Stomach (tissue), 4 donors: ENCODE measurements at regions not wholly inside any gene's neighbourhood (a gene's known extent, or its start where the extent isn't known, plus 50 kb on each side); places are given as distances from the start of the nearest gene placed in this dataset.

ENCODE experiments used
- POLR2A ChIP-seq, 4 donors: fragments of 450-650 bp; IDR thresholded peaks; one replicate each; pipeline ENCODE4 v1.6.1; 2016; ENCODE audit warnings: antibody characterized with exemption in 4 of 4, control low read depth in 2 of 4, mild to moderate bottlenecking in 1 of 4, moderate library complexity in 1 of 4
- POLR2AphosphoS5 ChIP-seq, 3 donors: sonication (generic); formaldehyde crosslinking; IDR thresholded peaks; one replicate each; pipeline ENCODE4 v1.6.1; 2016; ENCODE audit warnings: antibody characterized with exemption in 3 of 3
- TF ChIP-seq, protein P1 (sequence below), 7 experiments: fragments of 450-650 bp in 4 of 7; fragments of 200-600 bp in 3 of 7; sonication (generic) in 3 of 7; IDR thresholded peaks; one replicate each; pipeline ENCODE4 v1.5.1; 2016 to 2019; ENCODE audit warnings: antibody characterized with exemption in 7 of 7, control low read depth in 2 of 7, mild to moderate bottlenecking in 1 of 7

DNA sequence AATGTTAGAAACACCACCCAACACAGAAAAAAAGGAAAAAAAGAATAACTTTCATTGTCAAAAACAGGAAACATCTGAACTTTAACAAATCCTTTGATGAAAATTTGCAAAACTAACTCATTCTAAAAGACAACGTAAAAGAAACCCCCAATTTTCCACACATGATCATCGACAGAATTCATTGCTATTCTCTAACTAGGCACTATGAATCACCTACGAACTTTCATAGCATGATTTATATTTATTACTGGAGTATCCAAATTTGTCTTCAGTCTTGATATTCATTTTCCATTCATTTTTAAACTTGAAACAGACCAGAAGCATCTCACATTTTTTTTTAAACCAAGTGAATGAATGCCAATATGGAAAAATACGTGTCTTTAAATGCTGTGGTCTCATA is 514.6 kb downstream of the TLE4 start:
- TF ChIP-seq, protein P1, sequence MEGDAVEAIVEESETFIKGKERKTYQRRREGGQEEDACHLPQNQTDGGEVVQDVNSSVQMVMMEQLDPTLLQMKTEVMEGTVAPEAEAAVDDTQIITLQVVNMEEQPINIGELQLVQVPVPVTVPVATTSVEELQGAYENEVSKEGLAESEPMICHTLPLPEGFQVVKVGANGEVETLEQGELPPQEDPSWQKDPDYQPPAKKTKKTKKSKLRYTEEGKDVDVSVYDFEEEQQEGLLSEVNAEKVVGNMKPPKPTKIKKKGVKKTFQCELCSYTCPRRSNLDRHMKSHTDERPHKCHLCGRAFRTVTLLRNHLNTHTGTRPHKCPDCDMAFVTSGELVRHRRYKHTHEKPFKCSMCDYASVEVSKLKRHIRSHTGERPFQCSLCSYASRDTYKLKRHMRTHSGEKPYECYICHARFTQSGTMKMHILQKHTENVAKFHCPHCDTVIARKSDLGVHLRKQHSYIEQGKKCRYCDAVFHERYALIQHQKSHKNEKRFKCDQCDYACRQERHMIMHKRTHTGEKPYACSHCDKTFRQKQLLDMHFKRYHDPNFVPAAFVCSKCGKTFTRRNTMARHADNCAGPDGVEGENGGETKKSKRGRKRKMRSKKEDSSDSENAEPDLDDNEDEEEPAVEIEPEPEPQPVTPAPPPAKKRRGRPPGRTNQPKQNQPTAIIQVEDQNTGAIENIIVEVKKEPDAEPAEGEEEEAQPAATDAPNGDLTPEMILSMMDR (IDR thresholded peaks at IDR 0.05), result no peak
- TF ChIP-seq POLR2A (IDR thresholded peaks at IDR 0.05) (no peak), POLR2AphosphoS5 (IDR thresholded peaks at IDR 0.05) (no peak)
